ENCODE measurements at regions not wholly inside any gene's neighbourhood (a gene's known extent, or its start where the extent isn't known, plus 50 kb on each side); places are given as distances from the start of the nearest gene placed in this dataset.

DNA sequence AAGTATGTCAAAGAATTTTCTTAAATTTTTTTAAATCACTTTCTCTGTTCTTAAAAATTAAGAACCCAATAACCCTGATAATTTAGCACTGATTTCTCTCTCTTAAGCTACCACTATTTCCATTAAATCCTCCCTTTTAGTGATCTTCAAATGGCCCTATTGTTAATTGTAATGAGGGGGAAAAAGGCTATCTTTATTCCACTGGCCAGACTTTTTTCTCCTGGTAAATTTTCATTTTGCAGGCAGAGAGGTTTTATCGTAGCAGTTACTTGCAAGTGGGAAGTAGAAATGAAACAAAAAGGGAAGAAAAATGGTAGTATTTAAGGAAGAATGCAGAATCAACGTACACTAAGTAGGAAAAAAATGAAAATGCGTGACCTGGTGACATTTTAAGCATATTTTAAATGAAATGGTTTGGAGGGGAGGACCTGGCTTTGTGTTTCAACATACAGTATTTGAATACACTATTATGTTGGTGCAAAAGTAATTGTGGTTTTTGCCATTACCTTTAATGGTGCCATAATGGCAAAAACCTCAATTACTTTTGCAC lies 224.9 kb downstream of the TANC2 start:
- no peaks in the 10 kb centered on the region for H3K4me1 ChIP-seq
- no peaks in the 10 kb centered on the region for H3K9me3 ChIP-seq
- FAIRE-seq: no peak
- no peaks in the 10 kb centered on the region for H3K36me3 ChIP-seq
- intact Hi-C loops (cut with DNase I): no loop called here
- TF ChIP-seq CTCF (IDR thresholded peaks at IDR 0.05): no peak
- H3K27ac ChIP-seq: no peak overlapping the region
- no peaks in the 10 kb centered on the region for H3K27me3 ChIP-seq
- no peak overlapping the region for H3K4me3 ChIP-seq
- no peak for DNase-seq
- no peak for ATAC-seq
- 87 to 90% methylated on average over 3 of the region's 3 CpGs for WGBS, 2 donors

GRCh38 chr17:63191610-63192009 lies 225.6 kb downstream of the TANC2 start:
- DNase-seq: no peak
- H3K27ac ChIP-seq: no peak overlapping the region
- WGBS, 2 donors: 94 to 95% methylated on average over 8 of the region's 8 CpGs
- no peak for FAIRE-seq
- H3K4me3 ChIP-seq: no peak overlapping the region
- no peaks in the 10 kb centered on the region for H3K27me3 ChIP-seq
- ATAC-seq: peak in 2 of 4 donors; percentile 44
- no peaks in the 10 kb centered on the region for H3K9me3 ChIP-seq
- H3K4me1 ChIP-seq: no peaks in the 10 kb centered on the region
- no peaks in the 10 kb centered on the region for H3K36me3 ChIP-seq
- no peak for TF ChIP-seq CTCF (IDR thresholded peaks at IDR 0.05)
- intact Hi-C loops (cut with DNase I): no loop called here

DNA sequence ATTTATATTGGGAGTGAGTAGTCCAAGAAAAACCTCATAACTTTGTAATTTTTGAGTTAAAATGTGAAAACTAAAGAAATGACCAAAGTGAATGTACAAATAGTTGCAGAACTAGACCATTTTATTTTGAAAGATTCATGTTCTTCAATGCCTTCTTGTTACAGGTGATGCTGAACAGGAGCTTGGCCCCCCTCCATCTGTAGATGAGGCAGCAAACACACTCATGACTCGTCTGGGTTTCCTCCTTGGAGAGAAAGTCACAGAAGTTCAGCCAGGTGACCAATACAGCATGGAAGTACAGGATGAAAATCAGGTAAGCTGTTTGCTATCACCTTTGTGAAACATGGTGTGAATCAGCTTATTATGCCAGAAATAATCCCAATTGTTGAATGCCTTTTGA lies 227.8 kb downstream of the TANC2 start:
- Histone ChIP-seq H3K36me3 (no peaks in the 10 kb centered on the region), H3K27ac (no peak overlapping the region), H3K4me1 (no peaks in the 10 kb centered on the region), H3K9me3 (no peaks in the 10 kb centered on the region), H3K4me3 (no peak overlapping the region), H3K27me3 (no peaks in the 10 kb centered on the region)
- no peak for TF ChIP-seq CTCF (IDR thresholded peaks at IDR 0.05)
- no peak for DNase-seq
- WGBS, 2 donors: 59 to 66% methylated on average over 1 of the region's 1 CpG
- no peak for FAIRE-seq
- ATAC-seq: no peak
- intact Hi-C loops (cut with DNase I): no loop called here

- ATAC-seq (no peak), DNase-seq (no peak), FAIRE-seq (no peak)
- no peaks in the 10 kb centered on the region for H3K36me3 ChIP-seq
- H3K9me3 ChIP-seq: no peaks in the 10 kb centered on the region
- H3K27ac ChIP-seq: no peak overlapping the region
- intact Hi-C loops (cut with DNase I): no loop called here
- no peaks in the 10 kb centered on the region for H3K27me3 ChIP-seq
- no peak overlapping the region for H3K4me3 ChIP-seq
- 90 to 91% methylated on average over 1 of the region's 1 CpG for WGBS, 2 donors
- no peak for TF ChIP-seq CTCF (IDR thresholded peaks at IDR 0.05)
- H3K4me1 ChIP-seq: no peaks in the 10 kb centered on the region
These were observed 230.8 kb downstream of the TANC2 start for GRCh38 chr17:63196772-63197335.

- no peaks in the 10 kb centered on the region for H3K4me1 ChIP-seq
- WGBS, 2 donors: 93 to 100% methylated on average over 2 of the region's 2 CpGs
- DNase-seq (no peak), FAIRE-seq (no peak), ATAC-seq (no peak)
- intact Hi-C loops (cut with DNase I): no loop called here
- no peaks in the 10 kb centered on the region for H3K27me3 ChIP-seq
- H3K27ac ChIP-seq: no peak overlapping the region
- no peak overlapping the region for H3K4me3 ChIP-seq
- H3K9me3 ChIP-seq: no peaks in the 10 kb centered on the region
- TF ChIP-seq CTCF (IDR thresholded peaks at IDR 0.05): no peak
- H3K36me3 ChIP-seq: no peaks in the 10 kb centered on the region
These were observed 237.6 kb downstream of the TANC2 start for GRCh38 chr17:63203652-63204051.
